Right lobe of liver (tissue), 4 donors: ENCODE measurements at regions not wholly inside any gene's neighbourhood (a gene's known extent, or its start where the extent isn't known, plus 50 kb on each side); places are given as distances from the start of the nearest gene placed in this dataset.

Source experiments
- CTCF ChIP-seq, 4 donors: fragments of 200-600 bp in 3 of 4; fragments of 450-650 bp in 1 of 4; IDR thresholded peaks; one replicate each; pipeline versions ENCODE4 v1.5.1 to v1.8.0; 2016 to 2022; ENCODE audit warnings: antibody characterized with exemption in 4 of 4, mild to moderate bottlenecking in 2 of 4
- POLR2A ChIP-seq: fragments of 450-650 bp; IDR thresholded peaks from one replicate; pipeline ENCODE4 v1.6.1; 2017; ENCODE audit warnings: antibody characterized with exemption, mild to moderate bottlenecking
- donor health status: DM: no; HTN: no; CAD: no.
- donor health status: DM: no; HTN: no; CAD: no.
- donor health status: DM: no; HTN: yes; CAD: no.

- TF ChIP-seq CTCF (IDR thresholded peaks at IDR 0.05) (no peak), POLR2A (no peak)
These were observed 329.9 kb upstream of the SLC7A11 start for GRCh38 chr4:138572007-138572406.
